ENCODE measurements at regions not wholly inside any gene's neighbourhood (a gene's known extent, or its start where the extent isn't known, plus 50 kb on each side); places are given as distances from the start of the nearest gene placed in this dataset.

- no peak for TF ChIP-seq EP300 (IDR thresholded peaks at IDR 0.05; ENCODE audit: borderline replicate concordance)
- no peak for TF ChIP-seq TAF1 (IDR thresholded peaks at IDR 0.05; ENCODE audit: low read depth)
- TF ChIP-seq YY1 (IDR thresholded peaks at IDR 0.05; ENCODE audit: low read depth) = no peak
- TF ChIP-seq TEAD4 (IDR thresholded peaks at IDR 0.05) = no peak
- no peak for TF ChIP-seq ZBTB7A (IDR thresholded peaks at IDR 0.05; ENCODE audit: low read depth)
- TF ChIP-seq CEBPB (IDR thresholded peaks at IDR 0.05) = no peak
- no peak for TF ChIP-seq RAD21 (IDR thresholded peaks at IDR 0.05; ENCODE audit: low read depth)
- TF ChIP-seq REST (IDR thresholded peaks at IDR 0.05; ENCODE audit: low read depth) = no peak
- TF ChIP-seq TCF12 (IDR thresholded peaks at IDR 0.05; ENCODE audit: low read depth) = no peak
- no peak for TF ChIP-seq MAX (IDR thresholded peaks at IDR 0.05)
- TF ChIP-seq NFIC (IDR thresholded peaks at IDR 0.05) = no peak
- no peak for TF ChIP-seq EGR1 (IDR thresholded peaks at IDR 0.05)
- TF ChIP-seq CREB1 (IDR thresholded peaks at IDR 0.05; ENCODE audit: low read depth) = no peak
- TF ChIP-seq FOXM1 (IDR thresholded peaks at IDR 0.05; ENCODE audit: borderline replicate concordance, low read depth) = no peak
Observed at GRCh38 chr15:70519616-70520015, 243.7 kb downstream of the UACA start.

All from Ishikawa (cell line).